ENCODE measurements at regions not wholly inside any gene's neighbourhood (a gene's known extent, or its start where the extent isn't known, plus 50 kb on each side); places are given as distances from the start of the nearest gene placed in this dataset.

DNA sequence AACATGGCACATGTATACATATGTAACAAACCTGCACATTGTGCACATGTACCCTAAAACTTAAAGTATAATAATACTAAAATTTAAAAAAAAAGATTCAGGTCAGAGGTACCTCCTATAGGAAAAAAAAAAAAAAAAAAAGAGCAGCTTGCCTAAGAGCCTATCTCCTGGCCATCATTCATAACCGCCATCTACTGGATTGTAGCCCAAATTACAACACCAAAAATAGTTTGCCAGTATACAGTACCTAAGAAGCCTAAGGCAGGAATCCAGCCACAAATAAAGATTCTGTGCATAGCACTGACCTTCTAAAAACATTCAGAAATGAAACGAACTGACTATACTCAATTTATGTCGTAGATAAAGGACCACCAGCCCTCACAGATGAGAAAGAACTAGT is 438.4 kb upstream of the ADGRB3 start:
- TF ChIP-seq MYC (IDR thresholded peaks at IDR 0.05; ENCODE audit: low read depth, low read length): no peak
- TF ChIP-seq, protein P1, sequence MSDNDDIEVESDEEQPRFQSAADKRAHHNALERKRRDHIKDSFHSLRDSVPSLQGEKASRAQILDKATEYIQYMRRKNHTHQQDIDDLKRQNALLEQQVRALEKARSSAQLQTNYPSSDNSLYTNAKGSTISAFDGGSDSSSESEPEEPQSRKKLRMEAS (IDR thresholded peaks at IDR 0.05; ENCODE audit: insufficient read depth, insufficient read length): no peak

Measured in endothelial cell of umbilical vein (primary cell).